ENCODE measurements at regions not wholly inside any gene's neighbourhood (a gene's known extent, or its start where the extent isn't known, plus 50 kb on each side); places are given as distances from the start of the nearest gene placed in this dataset.
"Not testable (repeated sequence)": the region's sequence is repeated elsewhere in the genome, so short reads cannot be mapped to it uniquely, and the experiment has no call there.

DNA sequence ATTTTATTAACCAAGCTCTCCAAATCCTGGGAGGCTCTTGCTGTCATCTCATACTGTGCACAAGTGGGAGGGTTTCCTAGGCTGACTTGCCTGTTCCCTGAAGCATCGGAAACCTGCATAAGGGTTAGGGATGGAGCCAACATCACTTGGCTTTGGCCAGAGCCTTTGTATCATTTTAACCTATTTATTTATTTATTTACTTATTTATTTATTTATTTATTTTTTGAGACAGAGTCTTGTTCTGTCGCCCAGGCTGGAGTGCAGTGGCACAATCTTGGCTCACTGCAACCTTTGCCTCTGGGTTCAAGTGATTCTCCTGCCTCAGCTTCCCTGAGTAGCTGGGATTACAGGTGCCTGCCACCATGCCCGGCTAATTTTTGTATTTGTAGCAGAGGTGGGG lies 645.9 kb downstream of the TYW1 start:
- ATAC-seq; H3K27ac Mint-ChIP-seq; H3K4me1 Mint-ChIP-seq; H3K27me3 Mint-ChIP-seq; DNase-seq; H3K4me3 Mint-ChIP-seq; H3K36me3 Mint-ChIP-seq (ENCODE audit: low read depth): not testable (repeated sequence)
- H3K9me3 Mint-ChIP-seq, result peaks cover 19% of the 10 kb centered on the region

- H3K4me3 Mint-ChIP-seq, result no peak overlapping the region
- H3K27me3 Mint-ChIP-seq, result no peaks in the 10 kb centered on the region
- peaks cover 19% of the 10 kb centered on the region for H3K9me3 Mint-ChIP-seq
- H3K36me3 Mint-ChIP-seq (ENCODE audit: low read depth), result no peaks in the 10 kb centered on the region
- no peaks in the 10 kb centered on the region for H3K4me1 Mint-ChIP-seq
- H3K27ac Mint-ChIP-seq, result no peak overlapping the region
- ATAC-seq (no peak), DNase-seq (no peak)
These were observed 647.5 kb downstream of the TYW1 start for GRCh38 chr7:67644151-67644550.

DNA sequence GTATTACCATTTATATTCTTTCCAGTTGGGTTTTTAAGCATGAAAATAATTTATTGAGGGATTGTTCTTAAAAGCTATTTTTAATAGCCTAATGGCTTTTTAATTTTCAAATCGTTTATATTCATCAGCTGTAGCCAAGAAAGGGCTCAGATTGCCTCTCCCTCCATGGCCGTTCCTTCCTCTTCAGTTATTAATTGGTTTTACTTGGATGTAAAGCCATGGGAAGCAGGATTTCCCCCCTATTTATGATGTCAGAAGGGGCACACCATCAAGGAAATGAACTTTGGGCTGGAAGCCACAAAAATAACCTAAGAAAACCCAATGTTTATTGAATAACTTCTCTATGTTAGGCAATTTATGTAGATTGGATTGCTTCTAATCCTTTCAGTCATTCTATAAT lies 656.3 kb downstream of the TYW1 start:
- no peak for DNase-seq
- H3K4me3 Mint-ChIP-seq, result no peak overlapping the region
- ATAC-seq, result no peak
- H3K27ac Mint-ChIP-seq, result no peak overlapping the region
- H3K36me3 Mint-ChIP-seq (ENCODE audit: low read depth), result no peaks in the 10 kb centered on the region
- no peaks in the 10 kb centered on the region for H3K27me3 Mint-ChIP-seq
- H3K4me1 Mint-ChIP-seq, result no peaks in the 10 kb centered on the region
- peaks cover 12% of the 10 kb centered on the region for H3K9me3 Mint-ChIP-seq

DNA sequence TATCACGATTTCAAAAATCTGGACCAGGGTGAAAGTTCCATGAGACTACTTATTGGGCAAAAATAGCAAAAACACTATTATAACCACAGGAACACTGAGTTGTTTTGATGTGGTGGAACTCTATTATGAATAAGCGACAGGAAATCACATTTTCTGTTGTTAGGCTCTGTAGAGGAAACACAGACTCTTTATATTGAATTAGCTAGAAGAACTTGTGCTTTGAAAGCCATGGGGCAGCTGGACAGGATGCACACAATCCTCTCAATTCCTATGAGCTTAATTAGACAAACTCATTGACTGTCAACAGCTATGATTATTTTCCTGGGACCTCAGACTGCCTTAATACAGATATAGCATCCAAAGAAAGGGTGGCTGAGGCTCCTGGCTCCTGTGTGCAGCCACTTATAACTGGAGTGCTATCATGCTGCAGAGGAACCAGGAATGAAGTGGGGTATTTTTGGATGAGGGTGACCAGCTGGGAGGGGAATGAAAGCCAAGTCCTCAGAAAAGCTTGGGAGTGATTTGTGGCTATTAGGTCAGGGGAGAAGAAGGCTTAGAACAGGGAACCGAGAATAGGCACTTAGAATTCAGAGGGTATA lies 657.3 kb downstream of the TYW1 start:
- H3K27ac Mint-ChIP-seq, result no peak overlapping the region
- H3K4me1 Mint-ChIP-seq, result no peaks in the 10 kb centered on the region
- no peaks in the 10 kb centered on the region for H3K27me3 Mint-ChIP-seq
- DNase-seq, result no peak
- H3K9me3 Mint-ChIP-seq, result peaks cover 13% of the 10 kb centered on the region
- no peak for ATAC-seq
- no peaks in the 10 kb centered on the region for H3K36me3 Mint-ChIP-seq (ENCODE audit: low read depth)
- no peak overlapping the region for H3K4me3 Mint-ChIP-seq

- DNase-seq (no peak), ATAC-seq (no peak)
- no peaks in the 10 kb centered on the region for H3K4me1 Mint-ChIP-seq
- no peaks in the 10 kb centered on the region for H3K36me3 Mint-ChIP-seq (ENCODE audit: low read depth)
- H3K27ac Mint-ChIP-seq, result no peak overlapping the region
- H3K27me3 Mint-ChIP-seq, result no peaks in the 10 kb centered on the region
- no peak overlapping the region for H3K4me3 Mint-ChIP-seq
- peaks cover 13% of the 10 kb centered on the region for H3K9me3 Mint-ChIP-seq
These were observed 658.0 kb downstream of the TYW1 start for GRCh38 chr7:67654642-67655041.

DNA sequence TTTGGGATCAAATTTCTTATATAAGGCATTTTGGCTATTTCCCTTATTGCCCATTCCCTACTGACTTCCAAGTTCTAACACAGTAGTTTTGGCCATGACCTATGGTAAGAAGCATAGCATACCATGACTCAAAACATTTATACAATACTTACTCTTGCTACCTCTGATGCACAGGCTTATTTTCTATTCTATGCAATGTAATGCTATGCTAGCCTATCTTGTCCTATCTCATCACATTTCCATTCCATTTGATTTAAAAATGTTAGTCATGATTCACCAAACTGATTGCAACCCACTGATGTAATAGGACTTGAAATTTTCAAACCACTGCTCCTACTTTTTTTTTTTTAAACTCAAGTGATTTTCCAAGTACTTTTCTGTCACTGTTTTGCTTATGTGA lies 658.5 kb downstream of the TYW1 start:
- peaks cover 13% of the 10 kb centered on the region for H3K9me3 Mint-ChIP-seq
- no peaks in the 10 kb centered on the region for H3K27me3 Mint-ChIP-seq
- H3K36me3 Mint-ChIP-seq (ENCODE audit: low read depth), result no peaks in the 10 kb centered on the region
- H3K27ac Mint-ChIP-seq, result no peak overlapping the region
- no peaks in the 10 kb centered on the region for H3K4me1 Mint-ChIP-seq
- H3K4me3 Mint-ChIP-seq, result no peak overlapping the region
- ATAC-seq (no peak), DNase-seq (no peak)

- DNase-seq (no peak), ATAC-seq (no peak)
- H3K27me3 Mint-ChIP-seq, result no peaks in the 10 kb centered on the region
- no peaks in the 10 kb centered on the region for H3K36me3 Mint-ChIP-seq (ENCODE audit: low read depth)
- no peaks in the 10 kb centered on the region for H3K4me1 Mint-ChIP-seq
- H3K4me3 Mint-ChIP-seq, result no peak overlapping the region
- H3K9me3 Mint-ChIP-seq, result peaks cover 17% of the 10 kb centered on the region
- no peak overlapping the region for H3K27ac Mint-ChIP-seq
These were observed 662.5 kb downstream of the TYW1 start for GRCh38 chr7:67659091-67659490.

DNA sequence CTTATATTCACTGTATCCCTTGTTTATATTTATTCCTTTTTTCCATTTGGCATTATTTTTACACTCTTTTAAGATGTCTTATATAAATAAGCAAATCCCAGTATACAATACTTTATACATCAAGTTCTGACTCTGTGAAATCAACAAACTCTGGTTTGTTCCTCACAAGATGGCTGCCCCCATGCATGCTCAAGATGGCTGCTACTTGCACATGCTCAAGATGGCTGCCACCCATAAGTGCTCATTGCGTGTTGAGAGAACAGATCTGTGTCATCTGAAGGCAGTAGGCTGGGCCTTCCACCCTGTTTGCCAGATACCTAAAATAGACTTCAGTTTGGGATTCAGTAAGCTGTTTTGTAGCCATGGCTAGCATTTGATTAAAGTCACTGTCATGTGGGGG lies 666.2 kb downstream of the TYW1 start:
- Mint-ChIP-seq H3K4me3 (no peak overlapping the region), H3K4me1 (no peaks in the 10 kb centered on the region), H3K36me3 (ENCODE audit: low read depth) (no peaks in the 10 kb centered on the region), H3K27me3 (no peaks in the 10 kb centered on the region), H3K9me3 (peaks cover 6% of the 10 kb centered on the region), H3K27ac (no peak overlapping the region)
- DNase-seq (no peak), ATAC-seq (no peak)

- no peak overlapping the region for H3K4me3 Mint-ChIP-seq
- no peak for DNase-seq
- no peaks in the 10 kb centered on the region for H3K36me3 Mint-ChIP-seq (ENCODE audit: low read depth)
- ATAC-seq, result no peak
- H3K27me3 Mint-ChIP-seq, result no peaks in the 10 kb centered on the region
- no peaks in the 10 kb centered on the region for H3K4me1 Mint-ChIP-seq
- H3K9me3 Mint-ChIP-seq, result peaks cover 5% of the 10 kb centered on the region
- H3K27ac Mint-ChIP-seq, result no peak overlapping the region
These were observed 667.0 kb downstream of the TYW1 start for GRCh38 chr7:67663644-67664043.

DNA sequence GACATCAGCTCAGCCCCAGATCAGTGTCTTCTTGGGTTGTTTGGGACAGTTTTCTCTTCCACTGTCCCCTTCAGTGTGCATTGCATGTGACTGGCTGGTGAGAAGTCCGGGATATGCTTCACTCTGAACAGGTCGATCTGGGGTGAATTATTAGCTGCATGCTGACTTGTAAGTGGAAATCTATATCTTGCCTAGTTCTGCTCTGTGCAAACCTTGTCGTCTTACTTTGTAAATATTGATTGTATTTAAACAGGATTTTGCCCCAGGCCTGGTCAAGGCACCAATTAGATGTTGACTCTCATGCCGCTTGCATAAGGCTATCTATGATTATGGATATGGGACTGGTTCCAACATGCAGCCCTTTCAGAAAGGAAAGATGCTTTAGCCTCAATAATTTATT lies 669.7 kb downstream of the TYW1 start:
- DNase-seq; H3K4me3 Mint-ChIP-seq; H3K27me3 Mint-ChIP-seq; H3K4me1 Mint-ChIP-seq; ATAC-seq; H3K27ac Mint-ChIP-seq; H3K36me3 Mint-ChIP-seq (ENCODE audit: low read depth): not testable (repeated sequence)
- peaks cover 18% of the 10 kb centered on the region for H3K9me3 Mint-ChIP-seq

DNA sequence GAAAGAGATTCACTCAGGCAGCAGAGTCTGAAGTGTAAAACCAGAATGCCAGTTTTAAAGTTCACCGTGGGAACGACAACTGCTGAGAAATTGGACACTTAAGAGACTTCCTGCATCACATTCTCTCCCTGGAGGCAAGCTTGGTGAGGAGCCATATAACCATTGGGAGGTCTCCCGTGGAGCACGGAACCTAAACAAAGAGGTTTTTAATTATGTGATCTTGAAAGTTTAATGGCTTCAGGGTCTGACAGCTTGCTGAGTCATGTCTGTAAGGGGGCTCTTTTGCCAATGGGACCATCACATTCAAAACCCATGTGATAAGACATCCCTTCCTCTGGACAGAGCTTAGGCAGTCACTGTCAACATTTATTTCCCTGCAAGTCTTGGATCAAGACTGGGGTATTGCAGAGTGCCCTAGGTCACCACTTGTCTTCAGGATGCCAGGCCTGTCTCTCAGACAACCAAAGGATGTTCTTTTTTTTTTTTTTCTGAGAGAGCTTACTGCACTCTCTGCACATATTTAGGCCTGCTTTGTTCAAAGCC lies 674.4 kb downstream of the TYW1 start:
- no peak for DNase-seq
- Mint-ChIP-seq H3K27ac (no peak overlapping the region), H3K36me3 (ENCODE audit: low read depth) (no peaks in the 10 kb centered on the region), H3K4me3 (no peak overlapping the region), H3K4me1 (no peaks in the 10 kb centered on the region), H3K27me3 (no peaks in the 10 kb centered on the region), H3K9me3 (peaks cover 37% of the 10 kb centered on the region)
- no peak for ATAC-seq

DNA sequence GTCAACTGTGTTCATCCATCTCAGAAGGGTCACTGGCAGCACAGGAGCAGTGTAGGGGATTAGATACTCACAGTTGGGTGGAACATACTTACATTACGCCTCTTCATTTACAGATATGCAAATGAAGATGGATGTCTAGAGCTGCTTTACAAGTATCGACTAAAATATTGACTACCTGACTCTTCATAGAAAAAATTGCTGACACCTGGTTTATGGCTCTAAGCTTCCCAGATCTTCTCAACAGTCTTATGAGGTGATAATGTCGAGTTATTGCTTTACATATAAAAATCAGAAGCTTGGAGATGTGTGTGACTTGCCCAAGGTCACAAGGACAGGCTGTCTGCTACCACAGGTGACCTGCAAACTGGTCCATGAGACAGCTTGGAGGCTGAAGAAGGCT lies 677.2 kb downstream of the TYW1 start:
- Mint-ChIP-seq H3K27ac (no peak overlapping the region), H3K36me3 (ENCODE audit: low read depth) (no peaks in the 10 kb centered on the region), H3K4me1 (no peaks in the 10 kb centered on the region), H3K9me3 (peaks cover 36% of the 10 kb centered on the region), H3K4me3 (no peak overlapping the region), H3K27me3 (no peaks in the 10 kb centered on the region)
- ATAC-seq, result no peak
- no peak for DNase-seq

GRCh38 chr7:67674862-67675261 lies 678.2 kb downstream of the TYW1 start:
- not testable (repeated sequence) for H3K27ac Mint-ChIP-seq, ATAC-seq
- H3K9me3 Mint-ChIP-seq, result peaks cover 29% of the 10 kb centered on the region

DNA sequence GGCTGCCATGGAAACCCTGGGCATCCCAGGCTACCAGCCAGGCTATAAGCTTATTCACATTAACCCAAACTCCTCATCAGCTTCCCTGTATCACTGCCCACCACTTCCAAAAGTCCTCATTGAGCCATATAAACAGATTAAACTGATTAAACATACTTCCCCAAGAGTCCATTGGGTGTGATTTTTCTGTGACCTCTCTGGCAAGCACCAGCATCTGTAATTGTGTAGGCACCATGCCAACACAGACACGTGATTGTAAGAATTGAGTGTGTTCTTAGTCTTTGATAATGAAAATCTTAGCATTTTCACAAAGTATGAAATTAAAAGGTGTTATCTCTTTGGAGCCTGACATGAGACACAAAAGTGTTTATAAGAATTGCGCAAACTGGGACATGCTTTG lies 679.3 kb downstream of the TYW1 start:
- no peak overlapping the region for H3K4me3 Mint-ChIP-seq
- peaks cover 29% of the 10 kb centered on the region for H3K9me3 Mint-ChIP-seq
- no peaks in the 10 kb centered on the region for H3K36me3 Mint-ChIP-seq (ENCODE audit: low read depth)
- H3K27ac Mint-ChIP-seq, result no peak overlapping the region
- H3K4me1 Mint-ChIP-seq, result no peaks in the 10 kb centered on the region
- no peak for ATAC-seq
- DNase-seq, result no peak
- H3K27me3 Mint-ChIP-seq, result no peaks in the 10 kb centered on the region

More at GRCh38 chr7:67674862-67675261, 678.2 kb downstream of the TYW1 start:
- not testable (repeated sequence) for H3K4me3 Mint-ChIP-seq; H3K27me3 Mint-ChIP-seq; H3K4me1 Mint-ChIP-seq; DNase-seq; H3K36me3 Mint-ChIP-seq (ENCODE audit: low read depth)

- DNase-seq (no peak), ATAC-seq (no peak)
- no peak overlapping the region for H3K4me3 Mint-ChIP-seq
- no peaks in the 10 kb centered on the region for H3K4me1 Mint-ChIP-seq
- H3K9me3 Mint-ChIP-seq, result peaks cover 19% of the 10 kb centered on the region
- H3K36me3 Mint-ChIP-seq (ENCODE audit: low read depth), result no peaks in the 10 kb centered on the region
- no peak overlapping the region for H3K27ac Mint-ChIP-seq
- no peaks in the 10 kb centered on the region for H3K27me3 Mint-ChIP-seq
These were observed 681.8 kb downstream of the TYW1 start for GRCh38 chr7:67678419-67678818.

DNA sequence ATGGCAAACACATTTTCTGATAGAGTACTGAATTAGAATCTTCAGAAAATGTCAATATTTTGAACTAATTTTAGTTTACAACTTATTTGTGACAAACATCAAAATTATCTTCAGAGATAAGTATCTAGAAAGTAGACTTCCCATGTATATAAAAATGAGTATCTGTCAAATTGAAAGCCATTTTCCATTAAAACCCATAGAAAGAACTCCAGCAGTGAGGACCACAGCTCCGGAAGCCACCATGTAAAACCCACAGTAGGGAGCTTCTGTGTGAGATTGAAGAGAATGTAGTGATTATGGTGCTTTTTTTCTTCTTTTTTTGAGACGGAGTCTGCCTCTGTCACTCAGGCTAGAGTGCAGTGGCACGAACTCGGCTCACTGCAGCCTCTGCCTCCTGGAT lies 687.0 kb downstream of the TYW1 start:
- H3K36me3 Mint-ChIP-seq (ENCODE audit: low read depth), result no peaks in the 10 kb centered on the region
- ATAC-seq (no peak), DNase-seq (no peak)
- H3K4me3 Mint-ChIP-seq, result no peak overlapping the region
- H3K9me3 Mint-ChIP-seq, result peaks cover 13% of the 10 kb centered on the region
- no peaks in the 10 kb centered on the region for H3K4me1 Mint-ChIP-seq
- H3K27me3 Mint-ChIP-seq, result no peaks in the 10 kb centered on the region
- no peak overlapping the region for H3K27ac Mint-ChIP-seq
